PC-3 (cell line): ENCODE measurements at regions not wholly inside any gene's neighbourhood (a gene's known extent, or its start where the extent isn't known, plus 50 kb on each side); places are given as distances from the start of the nearest gene placed in this dataset.

Experiments used
- ATAC-seq: fragments of 200-7000 bp; cut with Tn5 transposase; 2 replicates; pipeline ENCODE4 v1.9.1; 2020; ENCODE audit warnings: mild to moderate bottlenecking, moderate library complexity
- BruUV-seq: library from RNA; stranded (reverse); fragments of 400-500 nt; replicated peaks from 2 replicates; lab custom pipeline; 2021; lab: Mats Ljungman, UMichigan
- CTCF ChIA-PET: fragments of 300-600 bp; sonication (Branson Sonifier 250); formaldehyde crosslinking; loops from one replicate; lab custom pipeline; 2022; ENCODE audit warnings: antibody characterized with exemption; lab: Charles Lee
- POLR2A ChIA-PET: fragments of 300-600 bp; sonication (Branson Sonifier 250); formaldehyde crosslinking; loops from one replicate; lab custom pipeline; 2022; ENCODE audit warnings: antibody characterized with exemption; ENCODE audit not compliant: unreplicated experiment; lab: Charles Lee
- DNase-seq: peaks from one replicate; pipeline ENCODE4 v3.0.0-alpha.2; 2015
- H2AFZ ChIP-seq: fragments of 300-600 bp; sonication (generic); 2 replicates; pipeline ENCODE4 v1.6.0; 2016; ENCODE audit warnings: antibody characterized with exemption, low read length
- H3F3A ChIP-seq: fragments of 300-600 bp; sonication (generic); one replicate; pipeline ENCODE4 v1.6.0; 2017; ENCODE audit warnings: antibody characterized with exemption, low read length, control low read depth, mild to moderate bottlenecking; ENCODE audit not compliant: unreplicated experiment
- H3K27ac ChIP-seq: fragments of 300-600 bp; sonication (generic); 2 replicates; pipeline ENCODE4 v1.5.1; 2016; ENCODE audit warnings: mild to moderate bottlenecking, low read length
- H3K27me3 ChIP-seq: fragments of 300-600 bp; sonication (generic); 2 replicates; pipeline ENCODE4 v1.6.1; 2016; ENCODE audit warnings: low read length, mixed read lengths
- H3K36me3 ChIP-seq: fragments of 300-600 bp; sonication (generic); 2 replicates; pipeline ENCODE4 v1.6.1; 2016; ENCODE audit warnings: low read depth, mixed run types, low read length, mixed read lengths
- H3K4me1 ChIP-seq: fragments of 300-600 bp; sonication (generic); 2 replicates; pipeline ENCODE4 v1.5.1; 2016; ENCODE audit warnings: low read length; ENCODE audit not compliant: insufficient read depth
- H3K4me2 ChIP-seq: fragments of 300-600 bp; sonication (generic); 2 replicates; pipeline ENCODE4 v1.6.0; 2016; ENCODE audit warnings: low read length
- H3K4me3 ChIP-seq: fragments of 300-600 bp; sonication (generic); 2 replicates; pipeline ENCODE4 v1.5.1; 2016; ENCODE audit warnings: mild to moderate bottlenecking, low read length, mixed read lengths
- H3K79me2 ChIP-seq: fragments of 300-600 bp; sonication (generic); 2 replicates; pipeline ENCODE4 v1.6.1; 2017; ENCODE audit warnings: low read length, mixed read lengths
- H3K9ac ChIP-seq: fragments of 300-600 bp; sonication (generic); 2 replicates; pipeline ENCODE4 v1.6.0; 2016; ENCODE audit warnings: mild to moderate bottlenecking, low read length
- H3K9me2 ChIP-seq: fragments of 300-600 bp; sonication (generic); replicated peaks from 2 replicates; pipeline ENCODE4 v1.6.1; 2016; ENCODE audit warnings: mixed run types, low read length, mixed read lengths
- H3K9me3 ChIP-seq: fragments of 300-600 bp; sonication (generic); 2 replicates; pipeline ENCODE4 v1.6.1; 2016; ENCODE audit warnings: low read length, mixed read lengths
- H4K20me1 ChIP-seq: fragments of 300-600 bp; sonication (generic); 2 replicates; pipeline ENCODE4 v1.6.1; 2016; ENCODE audit warnings: low read length, mixed read lengths
- EZH2 ChIP-seq: fragments of 300-600 bp; sonication (generic); IDR thresholded peaks from one replicate; pipeline ENCODE4 v1.6.1; 2017; ENCODE audit warnings: antibody characterized with exemption, mild to moderate bottlenecking, low read length; ENCODE audit not compliant: unreplicated experiment
- EZH2phosphoT487 ChIP-seq: fragments of 300-600 bp; sonication (generic); IDR thresholded peaks from 2 replicates; pipeline ENCODE4 v1.6.1; 2018; ENCODE audit warnings: mild to moderate bottlenecking, antibody characterized with exemption, low read length, borderline replicate concordance
- intact Hi-C: fragments of 100-400 bp; cut with micrococcal nuclease; formaldehyde crosslinking; loops from 2 replicates; pipeline ENCODE4 v1.9.0; 2023
- TF ChIP-seq, protein P1 (sequence below): fragments of 300-600 bp; sonication (generic); conservative IDR thresholded peaks from 2 replicates; pipeline ENCODE4 v1.5.1; 2017; ENCODE audit warnings: antibody characterized with exemption, low read depth, mild to moderate bottlenecking, low read length

DNA sequence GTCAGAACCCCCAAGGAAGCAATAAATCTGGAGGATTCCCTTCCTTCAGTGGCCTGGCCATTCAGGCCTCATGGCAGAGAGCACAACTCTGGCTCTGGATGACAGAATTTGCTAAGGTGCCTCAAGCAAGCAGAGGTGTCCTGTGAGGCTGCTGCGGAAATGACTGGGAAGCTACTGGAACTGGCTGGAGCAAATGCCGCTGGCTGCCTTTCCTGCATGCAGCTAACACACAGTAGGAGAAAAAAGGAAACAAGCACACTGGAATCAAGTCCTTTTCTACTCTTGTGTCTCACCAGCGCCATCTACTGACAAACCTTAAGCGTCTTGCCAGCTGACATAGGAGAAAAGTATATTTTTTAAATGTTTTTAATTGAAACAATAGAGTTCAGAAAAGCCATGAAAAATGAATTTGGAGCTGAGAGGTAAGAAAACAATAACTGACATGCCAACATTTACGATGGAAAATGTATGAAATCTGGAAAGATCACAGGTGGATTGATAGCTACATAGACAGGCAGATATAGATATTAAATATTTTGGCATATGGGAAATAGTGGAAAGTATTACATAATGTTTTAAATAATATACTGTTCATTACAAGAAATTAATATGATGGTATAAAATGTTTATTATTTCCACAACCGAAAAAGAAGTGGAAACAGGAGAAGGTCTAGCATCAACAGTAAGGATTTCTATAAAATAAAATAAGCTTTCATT lies 951.6 kb downstream of the ANKRD7 start:
- ChIA-PET CTCF (interaction anchor here (0.5 to 1.2 kb wide), 6 partner anchors 9 to 1293 kb away, joined by 3 to 9 read pairs (median 3); no protein-coding TSS in a partner anchor), POLR2A (no interaction called here)
- ATAC-seq = peak; percentile 90
- no TSS peak for BruUV-seq
- Histone ChIP-seq H3K79me2 (no peaks in the 10 kb centered on the region), H3K9me3 (no peaks in the 10 kb centered on the region), H3K36me3 (no peaks in the 10 kb centered on the region), H3K27me3 (no peaks in the 10 kb centered on the region), H3K4me2 (peak overlapping the region; percentile 48; the same call in 1 of the 2 replicates), H3K9me2 (no peaks in the 10 kb centered on the region), H3K9ac (no peak overlapping the region), H4K20me1 (no peaks in the 10 kb centered on the region), H2AFZ (peak overlapping the region; percentile 67), H3K4me1 (no peaks in the 10 kb centered on the region), H3K27ac (no peak overlapping the region), H3K4me3 (no peak overlapping the region), H3F3A (no peaks in the 10 kb centered on the region)
- intact Hi-C loops = loop anchor here (1.0 kb wide), 2 partner anchors 258 to 823 kb away; no protein-coding TSS in a partner anchor
- DNase-seq = peak; percentile 79
- TF ChIP-seq, protein P1, sequence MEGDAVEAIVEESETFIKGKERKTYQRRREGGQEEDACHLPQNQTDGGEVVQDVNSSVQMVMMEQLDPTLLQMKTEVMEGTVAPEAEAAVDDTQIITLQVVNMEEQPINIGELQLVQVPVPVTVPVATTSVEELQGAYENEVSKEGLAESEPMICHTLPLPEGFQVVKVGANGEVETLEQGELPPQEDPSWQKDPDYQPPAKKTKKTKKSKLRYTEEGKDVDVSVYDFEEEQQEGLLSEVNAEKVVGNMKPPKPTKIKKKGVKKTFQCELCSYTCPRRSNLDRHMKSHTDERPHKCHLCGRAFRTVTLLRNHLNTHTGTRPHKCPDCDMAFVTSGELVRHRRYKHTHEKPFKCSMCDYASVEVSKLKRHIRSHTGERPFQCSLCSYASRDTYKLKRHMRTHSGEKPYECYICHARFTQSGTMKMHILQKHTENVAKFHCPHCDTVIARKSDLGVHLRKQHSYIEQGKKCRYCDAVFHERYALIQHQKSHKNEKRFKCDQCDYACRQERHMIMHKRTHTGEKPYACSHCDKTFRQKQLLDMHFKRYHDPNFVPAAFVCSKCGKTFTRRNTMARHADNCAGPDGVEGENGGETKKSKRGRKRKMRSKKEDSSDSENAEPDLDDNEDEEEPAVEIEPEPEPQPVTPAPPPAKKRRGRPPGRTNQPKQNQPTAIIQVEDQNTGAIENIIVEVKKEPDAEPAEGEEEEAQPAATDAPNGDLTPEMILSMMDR = peak; percentile 87
- TF ChIP-seq EZH2phosphoT487 (no peak), EZH2 (no peak)

DNA sequence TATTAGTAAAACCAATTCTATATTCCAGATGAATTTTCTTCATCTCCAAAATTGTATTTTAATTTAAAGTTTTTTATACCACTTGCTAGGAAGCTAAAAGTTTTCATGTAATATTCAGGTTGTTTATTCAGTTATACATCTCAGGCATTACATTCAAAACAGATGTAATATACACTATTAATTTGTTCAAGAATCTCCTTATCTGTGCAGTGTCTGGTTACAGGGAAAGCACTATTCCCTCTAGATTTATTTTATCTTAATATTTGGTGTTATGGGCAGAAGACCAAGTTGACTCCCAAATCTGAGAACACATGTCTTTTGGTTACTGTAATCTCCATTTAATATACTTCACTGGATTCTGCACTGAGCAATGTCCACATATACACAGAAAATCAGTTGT lies 953.4 kb downstream of the ANKRD7 start:
- no TSS peak for BruUV-seq
- no peak for ATAC-seq
- no peaks in the 10 kb centered on the region for H3K27me3 ChIP-seq
- no peaks in the 10 kb centered on the region for H3K9me3 ChIP-seq
- H3K9ac ChIP-seq = no peak overlapping the region
- no peak overlapping the region for H3K4me2 ChIP-seq
- no peaks in the 10 kb centered on the region for H3K9me2 ChIP-seq
- no peaks in the 10 kb centered on the region for H4K20me1 ChIP-seq
- no peak for TF ChIP-seq EZH2
- TF ChIP-seq, protein P1 = no peak
- TF ChIP-seq EZH2phosphoT487 = no peak
- H3K79me2 ChIP-seq = no peaks in the 10 kb centered on the region
- ChIA-PET POLR2A (no interaction called here), CTCF (no interaction called here)
- no peaks in the 10 kb centered on the region for H3F3A ChIP-seq
- H3K27ac ChIP-seq = no peak overlapping the region
- DNase-seq = no peak
- no peak overlapping the region for H2AFZ ChIP-seq
- intact Hi-C loops = no loop called here
- no peak overlapping the region for H3K4me3 ChIP-seq
- H3K36me3 ChIP-seq = no peaks in the 10 kb centered on the region
- no peaks in the 10 kb centered on the region for H3K4me1 ChIP-seq

DNA sequence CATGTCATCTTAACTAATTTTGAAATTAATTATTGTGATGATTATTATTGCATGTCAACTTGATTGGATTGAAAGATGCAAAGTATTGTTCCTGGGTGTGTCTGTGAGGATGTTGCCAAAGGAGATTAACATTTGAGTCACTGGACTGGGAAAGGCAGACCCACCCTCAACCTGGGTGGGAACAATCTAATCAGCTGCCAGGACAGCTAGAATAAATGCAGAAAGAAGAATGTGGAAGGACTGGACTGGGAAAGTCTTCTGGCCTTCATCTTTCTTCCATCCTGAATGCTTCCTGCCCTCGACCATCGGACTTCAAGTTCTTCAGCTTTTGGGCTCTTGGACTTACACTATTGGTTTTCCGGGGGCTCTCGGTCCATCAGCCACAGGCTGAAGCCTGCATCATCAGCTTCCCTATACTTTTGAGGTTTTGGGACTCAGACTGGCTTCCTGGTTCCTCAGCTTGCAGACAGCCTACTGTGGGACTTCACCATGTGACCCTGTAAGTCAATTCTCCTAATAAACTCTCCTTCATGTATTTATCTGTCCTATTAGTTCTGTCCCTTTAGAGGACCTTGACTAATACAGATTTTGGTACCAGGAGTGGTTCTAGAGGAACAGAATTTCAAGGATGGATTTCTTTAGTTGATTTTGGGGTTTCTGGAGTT lies 959.8 kb downstream of the ANKRD7 start:
- H3K27ac ChIP-seq = no peak overlapping the region
- H3F3A ChIP-seq = no peaks in the 10 kb centered on the region
- no TSS peak for BruUV-seq
- H3K36me3 ChIP-seq = no peaks in the 10 kb centered on the region
- no peak overlapping the region for H2AFZ ChIP-seq
- CTCF ChIA-PET = no interaction called here
- ATAC-seq (no peak), DNase-seq (no peak)
- POLR2A ChIA-PET = no interaction called here
- H3K4me3 ChIP-seq = no peak overlapping the region
- no peak overlapping the region for H3K9ac ChIP-seq
- H3K9me2 ChIP-seq = no peaks in the 10 kb centered on the region
- no peak for TF ChIP-seq EZH2phosphoT487
- TF ChIP-seq, protein P1 = no peak
- no peak for TF ChIP-seq EZH2
- no peaks in the 10 kb centered on the region for H3K79me2 ChIP-seq
- no peaks in the 10 kb centered on the region for H3K4me1 ChIP-seq
- intact Hi-C loops = no loop called here
- no peak overlapping the region for H3K4me2 ChIP-seq
- H3K9me3 ChIP-seq = no peaks in the 10 kb centered on the region
- H3K27me3 ChIP-seq = no peaks in the 10 kb centered on the region
- no peaks in the 10 kb centered on the region for H4K20me1 ChIP-seq
